ENCODE measurements at regions not wholly inside any gene's neighbourhood (a gene's known extent, or its start where the extent isn't known, plus 50 kb on each side); places are given as distances from the start of the nearest gene placed in this dataset.

- no peak for DNase-seq
Observed at GRCh38 chr5:52419357-52419756, 368.4 kb upstream of the ITGA1 start.

DNA sequence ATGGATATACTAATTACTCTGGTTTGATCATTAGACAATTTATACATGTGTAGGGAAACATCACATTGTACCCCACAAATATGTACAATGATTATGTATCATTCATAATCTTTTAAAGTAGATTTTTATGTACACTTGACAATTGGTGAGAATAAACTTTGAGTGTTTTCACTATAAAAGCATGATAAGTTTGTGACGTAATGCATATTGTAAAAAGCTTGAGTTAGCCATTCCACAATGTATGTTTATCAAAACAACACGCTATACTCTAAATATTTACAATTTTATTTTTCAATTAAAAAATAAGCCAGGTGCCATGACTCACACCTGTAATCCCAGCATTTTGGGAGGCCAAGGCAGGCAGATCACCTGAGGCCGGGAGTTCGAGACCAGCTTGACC is 360.1 kb upstream of the ITGA1 start:
- DNase-seq, result no peak

DNA sequence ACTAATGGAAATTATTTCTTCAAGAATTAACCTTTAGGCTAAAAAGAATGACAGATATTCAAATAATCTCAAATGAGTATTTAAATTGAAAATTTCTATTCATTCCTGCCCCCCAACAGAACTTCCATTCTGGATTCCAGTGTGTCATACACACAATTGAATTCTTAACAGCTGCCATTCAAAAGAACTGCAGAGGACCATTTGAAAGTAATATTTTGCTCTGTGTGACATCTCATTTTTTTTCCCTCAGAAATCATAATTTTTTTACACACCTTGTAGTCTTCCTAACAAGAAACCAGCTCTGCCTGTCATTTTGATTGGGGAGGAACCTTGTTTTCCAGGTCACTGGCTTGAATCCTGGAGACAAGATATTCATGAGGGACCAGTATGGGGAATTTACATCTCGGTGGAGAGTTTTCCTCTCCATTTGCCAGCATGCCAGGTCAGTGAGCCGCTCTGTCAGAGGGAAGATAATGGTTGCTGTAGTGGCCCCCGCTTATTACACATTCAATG is 358.7 kb upstream of the ITGA1 start:
- no peak for DNase-seq

GRCh38 chr5:52441768-52442167 is 345.9 kb upstream of the ITGA1 start:
- DNase-seq, result no peak

GRCh38 chr5:52443187-52443586 is 344.5 kb upstream of the ITGA1 start:
- DNase-seq, result no peak

DNA sequence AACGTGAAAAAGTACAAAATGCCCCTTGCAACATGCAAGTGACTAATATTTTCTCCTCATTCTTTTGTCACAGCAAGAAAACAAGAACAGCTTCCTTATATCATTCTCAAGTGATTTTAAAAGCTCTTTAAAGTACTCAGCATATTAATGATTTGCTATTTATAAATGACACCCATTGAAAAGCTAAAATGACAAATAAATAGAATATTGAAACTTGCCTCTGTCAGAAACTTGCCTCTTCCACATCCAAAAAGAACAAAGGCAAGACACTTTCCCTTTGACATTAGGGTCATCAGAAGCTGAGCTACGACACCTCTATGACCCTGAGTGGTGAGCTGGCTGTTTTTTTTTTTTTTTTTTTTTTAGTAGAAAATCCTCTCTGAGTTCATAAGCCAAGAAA is 339.6 kb upstream of the ITGA1 start:
- no peak for DNase-seq

- DNase-seq, result no peak
Observed at GRCh38 chr5:52449516-52449915, 338.2 kb upstream of the ITGA1 start.

DNA sequence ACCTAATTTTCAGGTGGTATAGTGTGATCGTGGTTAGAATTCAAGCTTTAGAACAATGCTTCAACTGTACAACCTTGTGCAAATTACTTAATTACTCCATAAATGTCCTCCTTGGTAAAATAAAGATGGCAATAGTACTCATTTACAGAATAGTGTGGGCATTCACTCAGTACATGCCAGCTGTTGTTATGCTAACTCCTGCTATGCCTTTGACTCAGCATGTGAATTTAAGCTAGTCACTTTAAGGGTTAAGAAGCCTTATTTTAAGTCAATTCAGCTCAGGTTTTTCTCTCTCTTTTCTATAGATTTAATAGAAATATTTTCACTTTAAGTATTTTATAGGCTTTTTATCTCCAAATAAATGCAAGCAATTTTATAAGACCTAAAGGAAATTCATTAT is 335.6 kb upstream of the ITGA1 start:
- DNase-seq, result no peak

DNA sequence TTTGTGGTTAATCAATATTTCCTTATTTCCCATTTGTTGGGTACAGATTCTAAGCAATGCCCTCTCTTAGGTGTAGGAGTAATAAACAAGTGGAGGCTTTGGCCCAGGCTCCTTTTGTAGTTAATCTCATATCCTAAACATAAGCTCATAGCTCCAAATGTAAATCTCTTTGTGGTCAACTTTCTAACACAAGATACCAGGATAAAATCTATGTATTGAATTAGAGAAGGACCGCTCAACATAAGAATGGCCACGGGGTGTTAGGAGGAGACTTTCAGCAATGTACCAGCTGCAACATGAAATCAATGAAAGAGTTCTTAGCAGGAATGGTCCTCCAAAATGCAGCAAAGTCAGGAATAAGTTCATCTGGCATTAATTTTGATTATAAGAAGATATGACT is 334.5 kb upstream of the ITGA1 start:
- DNase-seq, result no peak

- DNase-seq, result no peak
Observed at GRCh38 chr5:52455920-52456319, 331.8 kb upstream of the ITGA1 start.

DNA sequence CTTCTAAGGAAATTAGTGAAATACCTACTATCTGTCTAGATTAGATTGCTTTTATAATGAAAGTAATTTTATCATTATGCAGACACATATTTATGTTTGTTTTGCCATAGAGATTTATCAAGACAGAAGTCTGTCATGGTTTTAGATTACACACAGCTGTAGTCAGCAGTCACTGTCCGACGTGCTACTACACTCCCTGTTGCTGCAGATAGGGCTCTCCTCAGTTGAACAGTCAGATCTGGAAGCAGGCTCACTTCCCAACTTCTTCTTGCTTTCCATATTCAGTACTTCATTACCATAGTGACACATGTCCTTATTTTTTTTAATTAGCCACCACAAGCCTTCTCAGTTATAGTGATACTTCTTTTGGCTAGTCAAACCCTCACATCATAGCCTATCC is 329.9 kb upstream of the ITGA1 start:
- DNase-seq, result no peak

DNA sequence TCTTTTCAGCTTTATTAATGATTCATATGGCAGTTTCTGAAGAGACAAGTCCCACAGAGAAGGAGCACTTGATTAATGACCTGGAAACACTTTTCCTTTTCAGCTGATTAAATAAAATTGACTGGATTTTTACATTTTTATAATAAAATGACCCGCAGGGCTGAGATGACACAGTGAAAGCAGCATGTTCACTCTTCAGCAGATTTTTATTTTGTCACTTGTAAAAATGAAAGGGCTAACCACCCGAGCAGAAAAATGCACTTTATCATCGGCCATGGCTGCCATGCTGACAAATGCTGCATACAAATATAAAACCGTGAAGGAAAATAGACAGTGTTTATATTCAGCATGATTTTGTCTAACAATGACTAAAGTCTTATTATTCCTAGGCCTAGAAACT is 321.6 kb upstream of the ITGA1 start:
- no peak for DNase-seq

- DNase-seq, result no peak
Observed at GRCh38 chr5:52466749-52467520, 320.8 kb upstream of the ITGA1 start.

DNA sequence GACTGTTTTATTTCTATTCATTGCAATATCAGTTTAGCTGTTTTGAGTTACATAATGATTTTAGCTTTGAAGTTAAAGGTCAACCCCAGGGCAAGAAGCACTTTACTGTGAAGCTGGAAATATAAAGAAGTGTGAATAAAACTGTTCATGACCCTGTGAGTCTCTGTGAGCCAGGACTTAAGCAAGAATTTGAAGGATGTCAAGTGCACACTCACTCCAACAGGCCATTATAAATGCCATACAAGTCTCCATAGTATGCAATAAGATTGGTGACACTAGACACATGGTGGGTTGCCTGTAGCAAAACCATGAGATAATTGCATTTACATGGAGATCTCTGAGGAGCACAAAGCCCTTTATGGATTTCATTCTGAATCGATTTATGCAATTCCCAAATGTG is 318.7 kb upstream of the ITGA1 start:
- DNase-seq, result no peak

DNA sequence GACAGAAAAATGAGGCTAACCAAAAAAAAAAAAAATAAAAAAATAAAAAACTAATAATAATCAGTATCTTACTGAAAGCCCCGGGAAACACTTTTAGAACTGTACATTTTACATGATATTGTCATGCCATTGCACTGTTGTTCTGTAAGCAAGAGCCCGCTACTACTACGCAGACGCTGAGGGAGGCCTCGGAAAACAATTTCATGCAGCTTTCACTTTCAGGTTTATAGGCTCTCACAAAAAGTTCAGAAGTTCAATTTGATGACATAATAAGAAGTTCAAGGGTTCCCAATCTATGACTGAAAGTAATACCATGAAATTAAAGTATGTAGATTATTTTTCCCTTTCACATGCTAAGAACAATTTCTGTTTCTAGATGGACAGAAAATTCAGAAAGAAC is 318.3 kb upstream of the ITGA1 start:
- DNase-seq, result no peak

GRCh38 chr5:52469835-52470234 is 317.9 kb upstream of the ITGA1 start:
- DNase-seq, result no peak

DNA sequence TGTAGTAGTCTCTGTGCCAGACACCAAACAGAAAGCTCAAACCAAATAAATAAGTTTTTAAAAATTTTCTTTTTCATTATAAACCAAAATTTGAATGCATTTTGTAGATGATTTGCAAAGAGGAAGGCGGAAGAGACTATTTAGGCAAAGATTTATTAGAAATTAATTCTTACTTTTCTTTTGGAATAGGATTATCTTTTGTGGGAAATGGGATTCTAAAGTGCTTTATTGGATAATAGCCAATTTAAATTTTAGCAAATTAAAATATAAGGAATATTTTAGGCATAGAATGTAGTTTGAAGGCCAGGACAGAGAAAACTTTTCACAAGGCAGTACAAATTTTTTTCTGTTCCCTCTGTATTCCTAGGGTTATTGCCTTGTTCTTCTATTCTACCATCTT is 311.4 kb upstream of the ITGA1 start:
- no peak for DNase-seq

DNA sequence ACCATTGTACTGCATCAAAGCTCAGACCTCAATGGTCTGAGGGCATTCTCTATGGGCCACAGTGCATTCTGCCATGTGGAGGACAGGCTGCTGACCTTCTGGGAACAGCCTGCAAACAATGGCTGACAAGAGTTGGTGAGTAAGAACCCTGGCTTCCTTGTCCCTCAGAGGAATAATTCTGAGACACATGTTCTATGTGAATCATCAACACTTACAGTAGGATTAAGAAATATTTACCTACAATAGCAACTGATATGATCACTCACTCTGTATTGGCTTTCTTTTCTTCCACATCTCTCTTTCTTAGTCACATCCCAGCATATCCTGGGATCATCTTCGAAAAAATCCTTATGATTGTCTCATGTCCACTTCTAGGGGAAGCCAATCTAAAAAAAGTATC is 306.5 kb upstream of the ITGA1 start:
- no peak for DNase-seq

DNA sequence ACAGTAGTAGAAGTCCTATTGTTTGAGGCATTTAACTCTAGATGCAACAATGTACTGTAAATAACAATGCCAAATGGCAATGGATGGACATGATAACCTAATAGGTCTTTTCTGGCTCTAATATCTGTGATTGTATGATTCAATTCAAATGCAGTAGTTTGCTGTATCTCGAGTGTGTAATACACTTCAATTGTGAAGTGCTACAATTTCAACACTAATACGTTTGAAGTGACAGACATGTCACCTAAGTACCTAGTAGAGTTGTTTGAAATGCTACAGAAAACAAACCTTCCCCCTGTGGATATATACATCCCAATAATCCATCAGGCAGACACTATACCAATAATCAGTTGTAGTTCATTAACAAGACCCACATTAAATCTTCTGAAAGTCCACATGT is 305.9 kb upstream of the ITGA1 start:
- no peak for DNase-seq

GRCh38 chr5:52491071-52491787 is 296.5 kb upstream of the ITGA1 start:
- no peak for DNase-seq

DNA sequence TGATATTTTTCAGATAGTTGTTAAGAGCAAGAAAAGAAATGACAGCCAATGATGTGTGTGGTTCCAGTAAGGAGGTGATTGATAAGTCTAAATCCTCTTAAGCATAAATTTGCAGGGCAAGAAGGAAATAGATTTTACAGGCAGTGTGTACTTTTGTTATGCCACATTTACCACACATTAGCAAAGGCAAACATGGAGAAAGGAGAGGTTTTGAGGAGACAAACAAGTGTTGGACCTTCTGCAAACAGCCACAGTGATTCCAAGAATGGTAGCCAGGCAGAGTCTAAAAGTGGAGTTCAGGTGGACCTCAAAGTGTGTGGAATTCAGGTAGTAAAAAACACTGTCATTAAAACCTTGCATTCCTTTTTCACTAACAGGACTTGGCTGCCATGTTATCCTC is 295.9 kb upstream of the ITGA1 start:
- no peak for DNase-seq

DNA sequence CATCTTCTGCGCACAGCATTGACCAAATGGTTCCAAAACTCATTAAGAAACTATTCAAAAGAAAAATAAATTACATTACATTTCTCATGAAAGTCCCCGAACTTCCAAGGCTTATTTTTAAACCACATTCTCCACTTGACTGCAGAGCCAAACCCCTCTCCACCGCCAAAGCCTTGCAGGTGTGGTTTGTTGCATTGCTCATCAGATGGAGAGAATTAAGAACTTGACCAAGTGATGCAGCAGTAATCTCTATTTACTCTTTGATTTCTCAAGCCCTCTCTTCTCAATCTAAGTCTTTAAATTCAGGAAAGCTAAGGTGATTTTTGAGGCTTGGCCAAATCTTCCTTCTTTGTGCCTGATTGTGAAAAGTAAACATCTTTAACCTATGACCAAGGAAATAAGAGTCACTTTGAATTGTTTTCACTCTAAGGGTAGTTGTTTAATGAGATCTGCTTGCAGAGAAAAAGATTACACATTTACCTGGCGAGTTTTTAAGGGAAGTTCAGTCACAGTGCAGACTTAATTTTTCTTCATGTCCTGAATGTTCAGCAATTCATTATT is 290.5 kb upstream of the ITGA1 start:
- no peak for DNase-seq

DNA sequence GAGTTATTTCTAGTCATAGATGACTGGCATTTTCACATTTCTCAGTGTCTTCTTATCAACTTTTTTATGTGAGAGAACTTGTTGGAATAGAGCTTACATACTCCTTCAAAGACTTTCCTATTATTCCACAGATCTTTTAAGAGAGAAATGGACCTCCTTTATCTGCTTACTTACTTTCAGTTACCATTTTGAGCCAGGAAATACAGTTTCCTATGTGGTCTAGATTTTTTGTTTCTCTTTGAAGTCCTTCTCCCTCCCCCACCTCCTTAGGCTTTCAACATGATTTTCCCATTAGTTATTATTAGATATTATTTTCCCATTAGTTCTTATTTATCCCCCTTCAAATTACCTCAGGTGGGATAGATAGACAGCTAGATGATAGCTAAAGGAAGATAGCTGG is 289.1 kb upstream of the ITGA1 start:
- DNase-seq, result no peak

GRCh38 chr5:52502460-52502999 is 285.2 kb upstream of the ITGA1 start:
- no peak for DNase-seq

Measured in activated T-cell treated with anti-CD3 and anti-CD28 coated beads, Interleukin-2, amount 50 U/mL, for 48 hours (primary cell).